Lung (tissue), 11 donors: ENCODE measurements at regions not wholly inside any gene's neighbourhood (a gene's known extent, or its start where the extent isn't known, plus 50 kb on each side); places are given as distances from the start of the nearest gene placed in this dataset.

Experiments used
- ATAC-seq: fragments of 200-7000 bp; cut with Tn5 transposase; one replicate; pipeline ENCODE4 v1.9.1; 2020; ENCODE audit warnings: moderate number of reproducible peaks; ENCODE audit not compliant: insufficient read depth, low FRiP score
- DNase-seq, 3 donors: peaks; one replicate each; pipeline ENCODE4 v3.0.0-alpha.2; 2013 to 2017
- H3K27ac ChIP-seq, 2 donors: one replicate each; pipeline ENCODE4 v1.5.1; 2013; ENCODE audit warnings: mild to moderate bottlenecking in 2 of 2, moderate library complexity in 2 of 2, control low read depth in 1 of 2, inconsistent platforms in 1 of 2, low read depth in 1 of 2, low read length in 1 of 2
- H3K27me3 ChIP-seq, 3 donors: one replicate each; pipeline ENCODE4 v1.5.1; 2013; ENCODE audit warnings: low read length in 2 of 3; ENCODE audit not compliant: control insufficient read depth in 3 of 3, insufficient read depth in 3 of 3
- H3K36me3 ChIP-seq, 4 donors: one replicate each; pipeline ENCODE4 v1.5.1; 2013; ENCODE audit warnings: low read length in 4 of 4, mild to moderate bottlenecking in 1 of 4, moderate library complexity in 1 of 4; ENCODE audit not compliant: control insufficient read depth in 4 of 4, insufficient read depth in 4 of 4
- H3K4me1 ChIP-seq, 5 donors: one replicate each; pipeline ENCODE4 v1.5.1; 2013; ENCODE audit warnings: low read length in 5 of 5, mild to moderate bottlenecking in 2 of 5, moderate library complexity in 1 of 5; ENCODE audit not compliant: control insufficient read depth in 5 of 5, insufficient read depth in 5 of 5
- H3K4me3 ChIP-seq: one replicate; pipeline ENCODE4 v1.5.1; 2013; ENCODE audit warnings: mild to moderate bottlenecking, control low read depth, moderate library complexity
- H3K9ac ChIP-seq, 2 donors: one replicate each; pipeline ENCODE4 v1.5.1; 2013; ENCODE audit warnings: low read length in 2 of 2, control low read depth in 1 of 2; ENCODE audit not compliant: insufficient read depth in 1 of 2
- H3K9me3 ChIP-seq, 4 donors: one replicate each; pipeline ENCODE4 v1.5.1; 2013; ENCODE audit warnings: low read length in 3 of 4, mild to moderate bottlenecking in 1 of 4, moderate library complexity in 1 of 4; ENCODE audit not compliant: control insufficient read depth in 4 of 4, insufficient read depth in 3 of 4
- CTCF ChIP-seq: IDR thresholded peaks from 2 replicates; pipeline ENCODE4 v1.5.1; 2012; ENCODE audit warnings: mild to moderate bottlenecking; ENCODE audit errors: control extremely low read depth, extremely low read depth
- WGBS, 2 donors: extraction: QIAGEN DNeasy Blood & Tissue Kit; methylation state at CpG; one replicate each; pipeline ENCODE4 v1.1.7; 2013; 5-methylcytosine and 5-hydroxymethylcytosine counted together
- donor health status: control.
- donor health status: control.
- donor health status: Bipolar disorder and iron deficiency.
- donor health status: healthy.
- donor health status: DM: yes; HTN: yes; CAD: no.

GRCh38 chr12:34334953-34335743 is 312.9 kb downstream of the ALG10 start:
- no peak overlapping the region for H3K9ac ChIP-seq
- H3K4me1 ChIP-seq: no peaks in the 10 kb centered on the region
- H3K36me3 ChIP-seq: no peaks in the 10 kb centered on the region
- no peak overlapping the region for H3K4me3 ChIP-seq
- no peak for DNase-seq
- 56% methylated on average over 47 of the region's 47 CpGs for WGBS, 2 donors
- H3K27me3 ChIP-seq: no peaks in the 10 kb centered on the region
- H3K9me3 ChIP-seq: peaks cover 0 to 50% (median 0%) of the 10 kb centered on the region in 4 donors
- H3K27ac ChIP-seq: no peak overlapping the region
- no peak for ATAC-seq
- TF ChIP-seq CTCF: no peak

GRCh38 chr12:34335819-34336262 is 313.5 kb downstream of the ALG10 start:
- Histone ChIP-seq H3K27me3 (no peaks in the 10 kb centered on the region), H3K36me3 (no peaks in the 10 kb centered on the region), H3K4me3 (no peak overlapping the region), H3K27ac (no peak overlapping the region), H3K4me1 (no peaks in the 10 kb centered on the region), H3K9ac (no peak overlapping the region), H3K9me3 (peaks cover 0 to 53% (median 0%) of the 10 kb centered on the region in 4 donors)
- no peak for TF ChIP-seq CTCF
- ATAC-seq (no peak), DNase-seq (no peak)
- 56% methylated on average over 25 of the region's 25 CpGs for WGBS, 2 donors

- Histone ChIP-seq H3K27ac (no peak overlapping the region), H3K9ac (no peak overlapping the region), H3K27me3 (no peaks in the 10 kb centered on the region), H3K9me3 (peaks cover 0 to 49% (median 0%) of the 10 kb centered on the region in 4 donors), H3K4me3 (no peak overlapping the region), H3K36me3 (no peaks in the 10 kb centered on the region), H3K4me1 (no peaks in the 10 kb centered on the region)
- WGBS, 2 donors: 73 to 74% methylated on average over 52 to 53 of the region's 53 CpGs
- ATAC-seq (no peak), DNase-seq (no peak)
- no peak for TF ChIP-seq CTCF
Measured at GRCh38 chr12:34336619-34337465, 314.5 kb downstream of the ALG10 start.
